CD4-positive, alpha-beta T cell treated with Interleukin-2 at 100 ng/mL for 4 hours (primary cell): ENCODE measurements at regions not wholly inside any gene's neighbourhood (a gene's known extent, or its start where the extent isn't known, plus 50 kb on each side); places are given as distances from the start of the nearest gene placed in this dataset.

Experiments used
- DNase-seq: peaks from one replicate; pipeline ENCODE4 v3.0.0-alpha.2; 2020; ENCODE audit warnings: low spot score

GRCh38 chr21:15526798-15527197 lies 203.0 kb upstream of the USP25 start:
- DNase-seq = no peak

GRCh38 chr21:15528346-15528745 lies 201.4 kb upstream of the USP25 start:
- no peak for DNase-seq

GRCh38 chr21:15531986-15532385 lies 197.8 kb upstream of the USP25 start:
- no peak for DNase-seq

- DNase-seq = no peak
These were observed 196.2 kb upstream of the USP25 start for GRCh38 chr21:15533618-15534017.

GRCh38 chr21:15534450-15534886 lies 195.3 kb upstream of the USP25 start:
- DNase-seq = no peak

- DNase-seq = no peak
These were observed 190.4 kb upstream of the USP25 start for GRCh38 chr21:15539376-15539775.

GRCh38 chr21:15543473-15543872 lies 186.3 kb upstream of the USP25 start:
- DNase-seq = no peak

GRCh38 chr21:15549671-15550070 lies 180.1 kb upstream of the USP25 start:
- no peak for DNase-seq

- DNase-seq = peak; percentile 4
These were observed 176.8 kb upstream of the USP25 start for GRCh38 chr21:15552914-15553494.

GRCh38 chr21:15557925-15558324 lies 171.9 kb upstream of the USP25 start:
- DNase-seq = no peak

- DNase-seq = no peak
These were observed 170.9 kb upstream of the USP25 start for GRCh38 chr21:15558884-15559283.

- no peak for DNase-seq
These were observed 170.1 kb upstream of the USP25 start for GRCh38 chr21:15559660-15560059.

GRCh38 chr21:15560383-15561056 lies 169.3 kb upstream of the USP25 start:
- no peak for DNase-seq

GRCh38 chr21:15562748-15563147 lies 167.0 kb upstream of the USP25 start:
- no peak for DNase-seq

GRCh38 chr21:15564907-15565306 lies 164.9 kb upstream of the USP25 start:
- DNase-seq = no peak

- DNase-seq = no peak
These were observed 163.1 kb upstream of the USP25 start for GRCh38 chr21:15566703-15567102.

- no peak for DNase-seq
These were observed 162.6 kb upstream of the USP25 start for GRCh38 chr21:15567191-15567590.

- DNase-seq = no peak
These were observed 161.3 kb upstream of the USP25 start for GRCh38 chr21:15568516-15568915.

- no peak for DNase-seq
These were observed 142.9 kb upstream of the USP25 start for GRCh38 chr21:15586752-15587427.

GRCh38 chr21:15592271-15592860 lies 137.4 kb upstream of the USP25 start:
- DNase-seq = peak; percentile 50

GRCh38 chr21:15592957-15593356 lies 136.8 kb upstream of the USP25 start:
- no peak for DNase-seq

- DNase-seq = no peak
These were observed 128.4 kb upstream of the USP25 start for GRCh38 chr21:15601390-15601789.

- no peak for DNase-seq
These were observed 125.4 kb upstream of the USP25 start for GRCh38 chr21:15604413-15604812.
